Esophagus squamous epithelium (tissue), 5 donors: ENCODE measurements at regions not wholly inside any gene's neighbourhood (a gene's known extent, or its start where the extent isn't known, plus 50 kb on each side); places are given as distances from the start of the nearest gene placed in this dataset.

Experiments used
- DNase-seq: peaks from one replicate; lab custom pipeline; 2025; lab: John Stamatoyannopoulos, UW
- H3K27ac ChIP-seq, 4 donors: fragments of 200-600 bp; sonication (generic); one replicate each; pipeline ENCODE4 v1.5.1; 2016 to 2019; ENCODE audit warnings: mild to moderate bottlenecking in 1 of 4
- H3K27me3 ChIP-seq, 4 donors: fragments of 200-600 bp; sonication (generic); 1 replicate in 3 of 4; 2 replicates in 1 of 4; pipeline versions ENCODE4 v1.5.1 to v1.6.0; 2017 to 2021; ENCODE audit warnings: antibody characterized with exemption in 1 of 4
- H3K36me3 ChIP-seq, 3 donors: fragments of 200-600 bp; sonication (generic); one replicate each; pipeline ENCODE4 v1.5.1; 2016 to 2019
- H3K4me1 ChIP-seq, 3 donors: fragments of 200-600 bp; sonication (generic); one replicate each; pipeline ENCODE4 v1.5.1; 2017 to 2019
- H3K4me3 ChIP-seq, 4 donors: fragments of 200-600 bp; sonication (generic); 1 replicate in 3 of 4; 2 replicates in 1 of 4; pipeline ENCODE4 v1.5.1; 2016 to 2019; ENCODE audit warnings: mild to moderate bottlenecking in 2 of 4, moderate library complexity in 1 of 4
- H3K9me3 ChIP-seq, 3 donors: fragments of 200-600 bp; sonication (generic); one replicate each; pipeline ENCODE4 v1.5.1; 2016 to 2019
- CTCF ChIP-seq, 6 experiments: fragments of 450-650 bp in 4 of 6; fragments of 200-600 bp in 2 of 6; sonication (generic) in 2 of 6; IDR thresholded peaks; one replicate each; pipeline ENCODE4 v1.5.1; 2016 to 2019; ENCODE audit warnings: antibody characterized with exemption in 6 of 6, mild to moderate bottlenecking in 4 of 6, moderate library complexity in 4 of 6
- POLR2A ChIP-seq, 4 donors: fragments of 450-650 bp; IDR thresholded peaks; one replicate each; pipeline ENCODE4 v1.6.1; 2017; ENCODE audit warnings: antibody characterized with exemption in 4 of 4, mild to moderate bottlenecking in 4 of 4, moderate library complexity in 3 of 4
- WGBS, 2 donors: methylation state at CpG; one replicate each; pipeline ENCODE4 v1.1.5; 2018; 5-methylcytosine and 5-hydroxymethylcytosine counted together
- intact Hi-C: fragments of 100-400 bp; cut with DNase I; formaldehyde crosslinking; loops from one replicate; pipeline ENCODE4 v1.15.0; 2022
- donor health status: DM: yes; HTN: yes; CAD: no.

GRCh38 chr7:131014906-131015656 lies 281.1 kb upstream of the KLF14 start:
- Histone ChIP-seq H3K9me3 (no peaks in the 10 kb centered on the region), H3K27me3 (no peaks in the 10 kb centered on the region), H3K36me3 (no peaks in the 10 kb centered on the region), H3K27ac (no peak overlapping the region), H3K4me1 (peaks cover 22 to 91% (median 52%) of the 10 kb centered on the region in 3 donors), H3K4me3 (no peak overlapping the region)
- DNase-seq = no peak
- WGBS, 2 donors = 89 to 90% methylated on average over 7 of the region's 7 CpGs
- TF ChIP-seq POLR2A (IDR thresholded peaks at IDR 0.05) (no peak), CTCF (IDR thresholded peaks at IDR 0.05) (no peak)
- intact Hi-C loops = no loop called here

- Histone ChIP-seq H3K4me1 (peaks cover 22 to 91% (median 50%) of the 10 kb centered on the region in 3 donors), H3K9me3 (no peaks in the 10 kb centered on the region), H3K4me3 (no peak overlapping the region), H3K36me3 (no peaks in the 10 kb centered on the region), H3K27me3 (no peaks in the 10 kb centered on the region), H3K27ac (no peak overlapping the region)
- intact Hi-C loops = no loop called here
- no peak for DNase-seq
- TF ChIP-seq POLR2A (IDR thresholded peaks at IDR 0.05) = no peak
- TF ChIP-seq CTCF (IDR thresholded peaks at IDR 0.05) = no peak
- WGBS, 2 donors = 52 to 64% methylated on average over 3 of the region's 3 CpGs
Observed at GRCh38 chr7:131015657-131015958, 281.6 kb upstream of the KLF14 start.

- Histone ChIP-seq H3K27me3 (no peaks in the 10 kb centered on the region), H3K4me1 (peaks cover 20 to 90% (median 44%) of the 10 kb centered on the region in 3 donors), H3K36me3 (no peaks in the 10 kb centered on the region), H3K4me3 (no peak overlapping the region), H3K27ac (no peak overlapping the region), H3K9me3 (no peaks in the 10 kb centered on the region)
- intact Hi-C loops = no loop called here
- no peak for DNase-seq
- TF ChIP-seq POLR2A (IDR thresholded peaks at IDR 0.05) (no peak), CTCF (IDR thresholded peaks at IDR 0.05) (no peak)
- 63% methylated on average over 1 of the region's 1 CpG; no CpG with 5 or more reads in 1 of the 2 donors for WGBS, 2 donors
Observed at GRCh38 chr7:131016230-131016629, 282.2 kb upstream of the KLF14 start.

GRCh38 chr7:131019351-131019750 lies 285.3 kb upstream of the KLF14 start:
- 75 to 95% methylated on average over 1 of the region's 1 CpG for WGBS, 2 donors
- Histone ChIP-seq H3K27me3 (no peaks in the 10 kb centered on the region), H3K4me1 (peaks cover 0 to 76% (median 25%) of the 10 kb centered on the region in 3 donors), H3K4me3 (no peak overlapping the region), H3K36me3 (no peaks in the 10 kb centered on the region), H3K9me3 (no peaks in the 10 kb centered on the region), H3K27ac (no peak overlapping the region)
- no peak for TF ChIP-seq POLR2A (IDR thresholded peaks at IDR 0.05)
- TF ChIP-seq CTCF (IDR thresholded peaks at IDR 0.05) = no peak
- no peak for DNase-seq
- intact Hi-C loops = no loop called here

GRCh38 chr7:131020759-131021261 lies 286.8 kb upstream of the KLF14 start:
- intact Hi-C loops = no loop called here
- H3K4me1 ChIP-seq = peaks cover 0 to 61% (median 20%) of the 10 kb centered on the region in 3 donors
- no peak overlapping the region for H3K27ac ChIP-seq
- 76 to 82% methylated on average over 7 of the region's 7 CpGs for whole genome bisulfite sequencing, 2 donors
- H3K36me3 ChIP-seq = no peaks in the 10 kb centered on the region
- H3K9me3 ChIP-seq = no peaks in the 10 kb centered on the region
- H3K4me3 ChIP-seq = no peak overlapping the region
- TF ChIP-seq CTCF (IDR thresholded peaks at IDR 0.05) (no peak), POLR2A (IDR thresholded peaks at IDR 0.05) (no peak)
- no peaks in the 10 kb centered on the region for H3K27me3 ChIP-seq
- no peak for DNase-seq
